ENCODE measurements at regions not wholly inside any gene's neighbourhood (a gene's known extent, or its start where the extent isn't known, plus 50 kb on each side); places are given as distances from the start of the nearest gene placed in this dataset.

DNA sequence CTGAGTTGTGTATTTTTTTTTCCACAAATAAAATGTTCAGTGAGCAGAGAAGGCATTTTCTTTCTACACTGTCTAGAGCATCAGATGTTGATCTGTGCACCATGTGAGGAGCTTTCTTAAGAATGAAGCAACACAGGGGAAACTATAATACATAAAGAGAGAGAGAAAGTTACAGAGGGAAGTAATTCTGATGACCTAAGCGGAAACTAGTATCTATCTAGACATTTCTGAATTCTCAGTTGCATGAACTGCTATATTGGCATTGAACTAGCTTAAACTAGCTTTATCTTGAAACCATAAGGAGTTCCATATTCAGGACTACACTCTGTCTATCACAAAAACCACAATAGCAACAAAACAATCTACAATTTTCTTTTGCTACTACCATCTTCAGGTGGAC, 822.4 kb downstream of the VGLL3 start:
- H3K4me3 ChIP-seq (replicated peaks; ENCODE audit: insufficient read depth, low read length): no peak overlapping the region
- no peaks in the 10 kb centered on the region for H3K27me3 ChIP-seq (ENCODE audit: insufficient read depth, poor library complexity, severe bottlenecking)
- TF ChIP-seq GABPA (IDR thresholded peaks at IDR 0.05; ENCODE audit: low read depth) (no peak), CTCF (IDR thresholded peaks at IDR 0.05; ENCODE audit: insufficient read depth, low read length) (no peak), POLR2AphosphoS5 (IDR thresholded peaks at IDR 0.05; ENCODE audit: low read depth) (no peak), SPI1 (IDR thresholded peaks at IDR 0.05; ENCODE audit: borderline replicate concordance, low read depth) (no peak)
- DNase-seq (ENCODE audit: low read depth in 1 of 2, low spot score in 1 of 2): no peak
- H3K27ac ChIP-seq (replicated peaks): no peak overlapping the region

DNA sequence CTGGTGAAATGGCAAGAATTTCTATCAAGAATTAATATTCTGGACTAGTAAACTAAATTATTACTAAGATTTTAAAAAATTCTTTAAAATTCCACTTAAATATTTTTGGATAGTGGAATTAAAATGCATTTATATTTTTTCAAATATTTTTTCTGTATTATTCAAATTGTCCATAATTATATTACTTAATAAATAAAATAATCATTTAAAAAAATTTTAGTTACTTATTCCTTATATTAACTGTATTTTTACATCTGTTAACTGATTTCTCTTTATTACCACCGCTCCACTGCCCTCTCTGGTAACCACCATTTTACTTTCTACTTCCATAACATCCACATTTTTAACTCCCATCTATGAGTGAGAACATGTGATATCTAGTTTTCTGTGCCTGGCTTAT, 828.4 kb downstream of the VGLL3 start:
- TF ChIP-seq POLR2AphosphoS5 (IDR thresholded peaks at IDR 0.05; ENCODE audit: low read depth) (no peak), CTCF (IDR thresholded peaks at IDR 0.05; ENCODE audit: insufficient read depth, low read length) (no peak)
- H3K27ac ChIP-seq (replicated peaks): no peak overlapping the region
- no peak for DNase-seq (ENCODE audit: low read depth in 1 of 2, low spot score in 1 of 2)

GRCh38 chr3:86161493-86161892, 829.5 kb downstream of the VGLL3 start:
- no peak for TF ChIP-seq POLR2AphosphoS5 (IDR thresholded peaks at IDR 0.05; ENCODE audit: low read depth)
- TF ChIP-seq GABPA (IDR thresholded peaks at IDR 0.05; ENCODE audit: low read depth): no peak
- TF ChIP-seq CTCF (IDR thresholded peaks at IDR 0.05; ENCODE audit: insufficient read depth, low read length): no peak
- no peak for TF ChIP-seq SPI1 (IDR thresholded peaks at IDR 0.05; ENCODE audit: borderline replicate concordance, low read depth)
- TF ChIP-seq REST (IDR thresholded peaks at IDR 0.05; ENCODE audit: insufficient replicate concordance, low read depth): no peak
- Histone ChIP-seq H3K27ac (replicated peaks) (no peak overlapping the region), H3K27me3 (ENCODE audit: insufficient read depth, poor library complexity, severe bottlenecking) (no peaks in the 10 kb centered on the region), H3K4me3 (replicated peaks; ENCODE audit: insufficient read depth, low read length) (no peak overlapping the region)
- no peak for DNase-seq (ENCODE audit: low read depth in 1 of 2, low spot score in 1 of 2)

More for the DNA sequence above, 828.4 kb downstream of the VGLL3 start:
- no peaks in the 10 kb centered on the region for H3K27me3 ChIP-seq (ENCODE audit: insufficient read depth, poor library complexity, severe bottlenecking)
- H3K4me3 ChIP-seq (replicated peaks; ENCODE audit: insufficient read depth, low read length): no peak overlapping the region

DNA sequence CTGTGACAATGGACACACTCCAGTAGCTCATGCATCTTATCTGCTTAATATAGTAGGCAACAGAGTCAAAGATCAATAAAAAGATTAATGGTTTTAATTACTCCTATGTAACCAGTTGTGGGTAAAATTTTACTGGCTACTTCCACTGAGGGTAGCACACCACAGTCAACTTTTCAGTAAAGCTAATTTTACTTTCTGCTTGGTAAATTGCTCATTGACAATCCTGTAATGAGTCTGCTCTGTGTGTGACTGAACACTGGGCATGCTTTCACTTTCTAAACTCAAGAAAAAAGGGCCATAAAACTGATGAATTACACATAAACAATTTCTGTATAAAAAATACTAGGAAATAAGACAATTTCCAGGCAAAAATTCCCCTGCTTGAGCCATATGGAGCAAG, 838.3 kb downstream of the VGLL3 start:
- Histone ChIP-seq H3K27ac (replicated peaks) (no peak overlapping the region), H3K27me3 (ENCODE audit: insufficient read depth, poor library complexity, severe bottlenecking) (no peaks in the 10 kb centered on the region), H3K4me3 (replicated peaks; ENCODE audit: insufficient read depth, low read length) (no peak overlapping the region)
- DNase-seq (ENCODE audit: low read depth in 1 of 2, low spot score in 1 of 2): no peak
- TF ChIP-seq GABPA (IDR thresholded peaks at IDR 0.05; ENCODE audit: low read depth) (no peak), REST (IDR thresholded peaks at IDR 0.05; ENCODE audit: insufficient replicate concordance, low read depth) (no peak), CTCF (IDR thresholded peaks at IDR 0.05; ENCODE audit: insufficient read depth, low read length) (no peak), SPI1 (IDR thresholded peaks at IDR 0.05; ENCODE audit: borderline replicate concordance, low read depth) (no peak), POLR2AphosphoS5 (IDR thresholded peaks at IDR 0.05; ENCODE audit: low read depth) (no peak)

Measured in HL-60 (cell line).